HAP-1 (cell line): ENCODE measurements at regions not wholly inside any gene's neighbourhood (a gene's known extent, or its start where the extent isn't known, plus 50 kb on each side); places are given as distances from the start of the nearest gene placed in this dataset.
A peak's percentile ranks its signal among the peaks of the same experiment; 100 is the strongest.

Experiments
- DNase-seq, 2 experiments: peaks; one replicate each; pipeline ENCODE4 v3.0.0-alpha.2; 2016 to 2020; ENCODE audit warnings: low spot score in 2 of 2
- H3K27me3 ChIP-seq: fragments of 250-450 bp; sonication (Bioruptor Pico); 2 replicates; pipeline ENCODE4 v1.5.1; 2020; ENCODE audit warnings: low read depth, mild to moderate bottlenecking, moderate library complexity
- H3K36me3 ChIP-seq: fragments of 250-450 bp; sonication (Bioruptor Pico); replicated peaks from 2 replicates; pipeline ENCODE4 v1.5.1; 2020; ENCODE audit warnings: mild to moderate bottlenecking
- H3K4me1 ChIP-seq: fragments of 250-450 bp; sonication (Bioruptor Pico); 2 replicates; pipeline ENCODE4 v1.5.1; 2020; ENCODE audit warnings: mild to moderate bottlenecking
- H3K4me3 ChIP-seq: fragments of 250-450 bp; sonication (Bioruptor Pico); 2 replicates; pipeline ENCODE4 v1.5.1; 2020; ENCODE audit warnings: mild to moderate bottlenecking, moderate library complexity
- H3K9me3 ChIP-seq: fragments of 250-450 bp; sonication (Bioruptor Pico); 2 replicates; pipeline ENCODE4 v1.5.1; 2020; ENCODE audit warnings: mild to moderate bottlenecking, moderate library complexity
- in situ Hi-C: fragments of 300-500 bp; cut with MboI; formaldehyde crosslinking; loops from 3 replicates; pipeline ENCODE4 v1.14.3; 2020; ENCODE audit warnings: low sequenced_read_pairs, inconsistent platforms, mixed read lengths

- DNase-seq, result no peak
- Histone ChIP-seq H3K27me3 (no peaks in the 10 kb centered on the region), H3K4me3 (no peak overlapping the region), H3K9me3 (no peaks in the 10 kb centered on the region), H3K4me1 (peaks cover 11% of the 10 kb centered on the region), H3K36me3 (no peaks in the 10 kb centered on the region)
- in situ Hi-C loops, result no loop called here
These were observed 736.4 kb upstream of the PHF14 start for GRCh38 chr7:10237306-10237705.

GRCh38 chr7:10238641-10239040 is 735.0 kb upstream of the PHF14 start:
- no peak for DNase-seq
- H3K27me3 ChIP-seq, result no peaks in the 10 kb centered on the region
- H3K36me3 ChIP-seq, result no peaks in the 10 kb centered on the region
- in situ Hi-C loops, result no loop called here
- H3K4me3 ChIP-seq, result no peak overlapping the region
- H3K9me3 ChIP-seq, result no peaks in the 10 kb centered on the region
- H3K4me1 ChIP-seq, result peaks cover 11% of the 10 kb centered on the region

GRCh38 chr7:10239695-10240345 is 733.9 kb upstream of the PHF14 start:
- no peaks in the 10 kb centered on the region for H3K9me3 ChIP-seq
- no peaks in the 10 kb centered on the region for H3K27me3 ChIP-seq
- H3K4me3 ChIP-seq, result no peak overlapping the region
- H3K4me1 ChIP-seq, result peaks cover 11% of the 10 kb centered on the region
- in situ Hi-C loops, result no loop called here
- H3K36me3 ChIP-seq, result no peaks in the 10 kb centered on the region
- peak in 1 of 2 experiments; percentile 59 for DNase-seq

GRCh38 chr7:10245406-10245805 is 728.3 kb upstream of the PHF14 start:
- Histone ChIP-seq H3K4me3 (no peak overlapping the region), H3K4me1 (peaks cover under 1% of the 10 kb centered on the region), H3K9me3 (peaks cover 9% of the 10 kb centered on the region), H3K36me3 (no peaks in the 10 kb centered on the region), H3K27me3 (no peaks in the 10 kb centered on the region)
- no peak for DNase-seq
- in situ Hi-C loops, result no loop called here

GRCh38 chr7:10257438-10257837 is 716.2 kb upstream of the PHF14 start:
- H3K27me3 ChIP-seq, result no peaks in the 10 kb centered on the region
- DNase-seq, result no peak
- no peaks in the 10 kb centered on the region for H3K9me3 ChIP-seq
- no peak overlapping the region for H3K4me3 ChIP-seq
- in situ Hi-C loops, result no loop called here
- no peaks in the 10 kb centered on the region for H3K4me1 ChIP-seq
- no peaks in the 10 kb centered on the region for H3K36me3 ChIP-seq

- no peaks in the 10 kb centered on the region for H3K27me3 ChIP-seq
- no peaks in the 10 kb centered on the region for H3K36me3 ChIP-seq
- H3K9me3 ChIP-seq, result no peaks in the 10 kb centered on the region; the same call in 1 of the 2 replicates
- H3K4me1 ChIP-seq, result no peaks in the 10 kb centered on the region
- in situ Hi-C loops, result no loop called here
- no peak for DNase-seq
- no peak overlapping the region for H3K4me3 ChIP-seq
These were observed 706.7 kb upstream of the PHF14 start for GRCh38 chr7:10266976-10267375.

- no peak overlapping the region for H3K4me3 ChIP-seq
- in situ Hi-C loops, result no loop called here
- DNase-seq, result no peak
- no peaks in the 10 kb centered on the region for H3K4me1 ChIP-seq
- no peaks in the 10 kb centered on the region for H3K36me3 ChIP-seq
- no peaks in the 10 kb centered on the region; the same call in 1 of the 2 replicates for H3K9me3 ChIP-seq
- no peaks in the 10 kb centered on the region for H3K27me3 ChIP-seq
These were observed 705.6 kb upstream of the PHF14 start for GRCh38 chr7:10268034-10268433.

GRCh38 chr7:10282909-10283308 is 690.8 kb upstream of the PHF14 start:
- Histone ChIP-seq H3K9me3 (no peaks in the 10 kb centered on the region), H3K4me3 (no peak overlapping the region), H3K27me3 (no peaks in the 10 kb centered on the region), H3K4me1 (peaks cover 24% of the 10 kb centered on the region), H3K36me3 (no peaks in the 10 kb centered on the region)
- no peak for DNase-seq
- in situ Hi-C loops, result no loop called here

GRCh38 chr7:10284001-10284400 is 689.7 kb upstream of the PHF14 start:
- no peaks in the 10 kb centered on the region for H3K9me3 ChIP-seq
- peak in 1 of 2 experiments; percentile 96 for DNase-seq
- in situ Hi-C loops, result no loop called here
- no peak overlapping the region for H3K4me3 ChIP-seq
- H3K36me3 ChIP-seq, result no peaks in the 10 kb centered on the region
- peaks cover 18% of the 10 kb centered on the region for H3K4me1 ChIP-seq
- H3K27me3 ChIP-seq, result no peaks in the 10 kb centered on the region

- H3K36me3 ChIP-seq, result no peaks in the 10 kb centered on the region
- no peak for DNase-seq
- in situ Hi-C loops, result no loop called here
These were observed 674.3 kb upstream of the PHF14 start for GRCh38 chr7:10299384-10299783.

GRCh38 chr7:10300577-10300976 is 673.1 kb upstream of the PHF14 start:
- no peaks in the 10 kb centered on the region for H3K36me3 ChIP-seq
- no peaks in the 10 kb centered on the region for H3K9me3 ChIP-seq
- peaks cover 15% of the 10 kb centered on the region for H3K4me1 ChIP-seq
- DNase-seq, result no peak
- no peak overlapping the region for H3K4me3 ChIP-seq
- in situ Hi-C loops, result no loop called here
- no peaks in the 10 kb centered on the region for H3K27me3 ChIP-seq

More at GRCh38 chr7:10299384-10299783, 674.3 kb upstream of the PHF14 start:
- Histone ChIP-seq H3K4me1 (peaks cover 15% of the 10 kb centered on the region), H3K9me3 (no peaks in the 10 kb centered on the region), H3K4me3 (no peak overlapping the region), H3K27me3 (no peaks in the 10 kb centered on the region)

GRCh38 chr7:10308276-10308675 is 665.4 kb upstream of the PHF14 start:
- no peak overlapping the region for H3K4me3 ChIP-seq
- DNase-seq, result no peak
- no peaks in the 10 kb centered on the region; the same call in 1 of the 2 replicates for H3K9me3 ChIP-seq

GRCh38 chr7:10312942-10313341 is 660.7 kb upstream of the PHF14 start:
- H3K36me3 ChIP-seq, result no peaks in the 10 kb centered on the region
- H3K4me1 ChIP-seq, result no peaks in the 10 kb centered on the region
- DNase-seq, result no peak
- H3K4me3 ChIP-seq, result no peak overlapping the region
- H3K27me3 ChIP-seq, result no peaks in the 10 kb centered on the region
- H3K9me3 ChIP-seq, result no peaks in the 10 kb centered on the region
- in situ Hi-C loops, result no loop called here

More at GRCh38 chr7:10308276-10308675, 665.4 kb upstream of the PHF14 start:
- Histone ChIP-seq H3K4me1 (no peaks in the 10 kb centered on the region), H3K36me3 (no peaks in the 10 kb centered on the region), H3K27me3 (no peaks in the 10 kb centered on the region)
- in situ Hi-C loops, result no loop called here

- DNase-seq, result no peak
- Histone ChIP-seq H3K9me3 (no peaks in the 10 kb centered on the region), H3K4me1 (no peaks in the 10 kb centered on the region), H3K27me3 (no peaks in the 10 kb centered on the region), H3K4me3 (no peak overlapping the region), H3K36me3 (no peaks in the 10 kb centered on the region)
- in situ Hi-C loops, result no loop called here
These were observed 657.8 kb upstream of the PHF14 start for GRCh38 chr7:10315881-10316280.

GRCh38 chr7:10316488-10316887 is 657.2 kb upstream of the PHF14 start:
- Histone ChIP-seq H3K9me3 (no peaks in the 10 kb centered on the region), H3K27me3 (no peaks in the 10 kb centered on the region), H3K36me3 (no peaks in the 10 kb centered on the region), H3K4me3 (no peak overlapping the region), H3K4me1 (no peaks in the 10 kb centered on the region)
- DNase-seq, result no peak
- in situ Hi-C loops, result no loop called here
